Lower lobe of right lung (tissue), 2 donors: ENCODE measurements at regions not wholly inside any gene's neighbourhood (a gene's known extent, or its start where the extent isn't known, plus 50 kb on each side); places are given as distances from the start of the nearest gene placed in this dataset.
A peak's percentile ranks its signal among the peaks of the same experiment; 100 is the strongest.

Experiments
- ATAC-seq, 2 donors: fragments of 200-7000 bp; cut with Tn5 transposase; one replicate each; pipeline ENCODE4 v1.9.1; 2020 to 2022; ENCODE audit warnings: mild to moderate bottlenecking in 2 of 2, moderate library complexity in 2 of 2
- DNase-seq: peaks from one replicate; pipeline ENCODE4 v3.0.0-alpha.2; 2020
- H3K27ac ChIP-seq: fragments of 200-600 bp; one replicate; pipeline ENCODE4 v1.8.0; 2022
- H3K27me3 ChIP-seq: fragments of 200-600 bp; one replicate; pipeline ENCODE4 v1.8.0; 2022; ENCODE audit warnings: low read depth
- H3K36me3 ChIP-seq: fragments of 200-600 bp; one replicate; pipeline ENCODE4 v1.8.0; 2022; ENCODE audit warnings: mild to moderate bottlenecking
- H3K4me1 ChIP-seq: fragments of 200-600 bp; one replicate; pipeline ENCODE4 v1.8.0; 2022
- H3K4me3 ChIP-seq: fragments of 200-600 bp; one replicate; pipeline ENCODE4 v1.8.0; 2022; ENCODE audit warnings: mild to moderate bottlenecking
- H3K9me3 ChIP-seq: fragments of 200-600 bp; one replicate; pipeline ENCODE4 v1.8.0; 2022
- CTCF ChIP-seq: fragments of 200-600 bp; IDR thresholded peaks from one replicate; pipeline ENCODE4 v1.8.0; 2022; ENCODE audit warnings: antibody characterized with exemption, mild to moderate bottlenecking
- intact Hi-C: fragments of 100-400 bp; cut with DNase I; formaldehyde crosslinking; loops from one replicate; pipeline ENCODE4 v1.11.0; 2022
- donor health status: DM: no; HTN: yes; CAD: no; lungs with severe emphysema.

GRCh38 chr18:6607343-6607742 is 122.2 kb upstream of the ARHGAP28 start:
- intact Hi-C loops = no loop called here
- ATAC-seq (no peak), DNase-seq (no peak)
- no peaks in the 10 kb centered on the region for H3K9me3 ChIP-seq
- TF ChIP-seq CTCF = no peak
- no peak overlapping the region for H3K4me3 ChIP-seq
- H3K27me3 ChIP-seq = no peaks in the 10 kb centered on the region
- no peaks in the 10 kb centered on the region for H3K4me1 ChIP-seq
- no peak overlapping the region for H3K27ac ChIP-seq
- no peaks in the 10 kb centered on the region for H3K36me3 ChIP-seq

- no peak for TF ChIP-seq CTCF
- Histone ChIP-seq H3K27ac (no peak overlapping the region), H3K4me3 (no peak overlapping the region), H3K4me1 (no peaks in the 10 kb centered on the region), H3K27me3 (no peaks in the 10 kb centered on the region), H3K36me3 (no peaks in the 10 kb centered on the region), H3K9me3 (no peaks in the 10 kb centered on the region)
- DNase-seq = no peak
- ATAC-seq = no peak
- intact Hi-C loops = no loop called here
These were observed 119.8 kb upstream of the ARHGAP28 start for GRCh38 chr18:6609666-6610264.

- peak in 1 of 2 donors; percentile 37 for ATAC-seq
- intact Hi-C loops = no loop called here
- Histone ChIP-seq H3K36me3 (no peaks in the 10 kb centered on the region), H3K27ac (no peak overlapping the region), H3K9me3 (no peaks in the 10 kb centered on the region), H3K4me1 (no peaks in the 10 kb centered on the region), H3K27me3 (no peaks in the 10 kb centered on the region), H3K4me3 (no peak overlapping the region)
- no peak for DNase-seq
- no peak for TF ChIP-seq CTCF
These were observed 119.0 kb upstream of the ARHGAP28 start for GRCh38 chr18:6610466-6610865.

GRCh38 chr18:6613581-6613980 is 115.9 kb upstream of the ARHGAP28 start:
- Histone ChIP-seq H3K4me3 (no peak overlapping the region), H3K4me1 (no peaks in the 10 kb centered on the region), H3K9me3 (no peaks in the 10 kb centered on the region), H3K36me3 (no peaks in the 10 kb centered on the region), H3K27ac (no peak overlapping the region), H3K27me3 (no peaks in the 10 kb centered on the region)
- no peak for ATAC-seq
- TF ChIP-seq CTCF = no peak
- DNase-seq = no peak
- intact Hi-C loops = no loop called here

GRCh38 chr18:6614952-6615351 is 114.6 kb upstream of the ARHGAP28 start:
- ATAC-seq (no peak), DNase-seq (no peak)
- Histone ChIP-seq H3K36me3 (no peaks in the 10 kb centered on the region), H3K27ac (no peak overlapping the region), H3K27me3 (no peaks in the 10 kb centered on the region), H3K4me1 (no peaks in the 10 kb centered on the region), H3K4me3 (no peak overlapping the region), H3K9me3 (no peaks in the 10 kb centered on the region)
- intact Hi-C loops = no loop called here
- TF ChIP-seq CTCF = no peak

- Histone ChIP-seq H3K27ac (no peak overlapping the region), H3K27me3 (no peaks in the 10 kb centered on the region), H3K4me1 (no peaks in the 10 kb centered on the region), H3K9me3 (no peaks in the 10 kb centered on the region), H3K36me3 (no peaks in the 10 kb centered on the region), H3K4me3 (no peak overlapping the region)
- DNase-seq = no peak
- intact Hi-C loops = no loop called here
- ATAC-seq = no peak
- no peak for TF ChIP-seq CTCF
These were observed 112.5 kb upstream of the ARHGAP28 start for GRCh38 chr18:6616981-6617380.
